IMR-90 (cell line): ENCODE measurements at regions not wholly inside any gene's neighbourhood (a gene's known extent, or its start where the extent isn't known, plus 50 kb on each side); places are given as distances from the start of the nearest gene placed in this dataset.

Experiments used
- CTCF ChIP-seq: conservative IDR thresholded peaks from 2 replicates; pipeline ENCODE4 v1.5.1; 2012; ENCODE audit warnings: mild to moderate bottlenecking, low read depth, low read length, improper control_type of control experiment
- FOS ChIP-seq: fragments of 150-350 bp; IDR thresholded peaks from 2 replicates; pipeline ENCODE4 v1.6.1; 2016; ENCODE audit warnings: low read depth, low read length
- MAZ ChIP-seq: IDR thresholded peaks from 2 replicates; pipeline ENCODE4 v1.6.1; 2012; ENCODE audit warnings: low read depth, mild to moderate bottlenecking, low read length, improper control_type of control experiment, moderate library complexity, borderline replicate concordance
- MXI1 ChIP-seq: IDR thresholded peaks from 2 replicates; pipeline ENCODE4 v1.6.1; 2012; ENCODE audit warnings: low read depth, mild to moderate bottlenecking, low read length, moderate library complexity, borderline replicate concordance
- USF2 ChIP-seq: fragments of 150-350 bp; IDR thresholded peaks from 2 replicates; pipeline ENCODE4 v1.6.1; 2017; ENCODE audit warnings: mild to moderate bottlenecking, antibody characterized with exemption, low read length, low read depth

- TF ChIP-seq USF2 = no peak
- no peak for TF ChIP-seq FOS
- no peak for TF ChIP-seq MAZ
- no peak for TF ChIP-seq CTCF
- TF ChIP-seq MXI1 = no peak
These were observed 54.4 kb upstream of the TMEM72 start for GRCh38 chr10:44856696-44857095.
